RWPE1 (cell line): ENCODE measurements at regions not wholly inside any gene's neighbourhood (a gene's known extent, or its start where the extent isn't known, plus 50 kb on each side); places are given as distances from the start of the nearest gene placed in this dataset.

Source experiments
- CTCF ChIA-PET: fragments of 350-600 bp; sonication (Branson Sonifier 250); formaldehyde crosslinking; extraction: SDS; loops from one replicate; lab custom pipeline; 2021; lab: Yijun Ruan, JAX
- POLR2A ChIA-PET: fragments of 400-600 bp; formaldehyde crosslinking; extraction: SDS; loops from one replicate; lab custom pipeline; 2020; ENCODE audit warnings: antibody characterized with exemption; ENCODE audit not compliant: low non-redundant PET; lab: Yijun Ruan, JAX
- DNase-seq: peaks from one replicate; pipeline ENCODE4 v3.0.0; 2012; ENCODE audit warnings: low spot score
- H3K27ac ChIP-seq: fragments of 450-650 bp; 2 replicates; pipeline ENCODE4 v1.5.1; 2017
- TF ChIP-seq, protein P1 (sequence below): fragments of 450-650 bp; conservative IDR thresholded peaks from 2 replicates; pipeline ENCODE4 v1.5.1; 2017; ENCODE audit warnings: low read depth, mild to moderate bottlenecking

DNA sequence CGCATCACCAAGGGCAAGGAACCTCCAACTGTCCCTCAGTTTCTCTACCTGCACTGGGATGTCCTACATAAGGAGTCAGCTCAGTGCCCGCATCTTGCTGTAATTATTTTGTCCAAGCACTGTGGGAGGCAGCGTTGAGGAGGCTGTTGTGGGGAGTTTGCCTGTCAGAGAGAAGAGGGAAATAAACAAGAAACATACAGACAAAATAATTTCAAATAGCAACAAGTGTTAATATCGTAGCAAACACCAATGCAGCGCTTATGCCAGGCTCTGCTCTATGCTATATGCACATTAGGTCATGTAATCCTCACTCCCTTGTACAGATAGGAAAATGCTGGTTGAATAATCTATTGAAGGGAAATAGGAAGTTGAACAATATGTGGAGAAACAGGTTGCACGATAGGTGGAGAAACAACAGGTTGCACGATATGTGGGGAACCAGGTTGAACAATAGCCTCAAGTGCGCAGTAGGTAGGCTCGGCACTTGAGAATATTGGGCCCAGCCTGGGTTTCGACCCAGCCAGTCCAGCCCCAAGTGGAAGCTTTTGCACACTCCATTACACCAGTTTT is 91.2 kb upstream of the SIRPA start:
- no peak for DNase-seq
- TF ChIP-seq, protein P1, sequence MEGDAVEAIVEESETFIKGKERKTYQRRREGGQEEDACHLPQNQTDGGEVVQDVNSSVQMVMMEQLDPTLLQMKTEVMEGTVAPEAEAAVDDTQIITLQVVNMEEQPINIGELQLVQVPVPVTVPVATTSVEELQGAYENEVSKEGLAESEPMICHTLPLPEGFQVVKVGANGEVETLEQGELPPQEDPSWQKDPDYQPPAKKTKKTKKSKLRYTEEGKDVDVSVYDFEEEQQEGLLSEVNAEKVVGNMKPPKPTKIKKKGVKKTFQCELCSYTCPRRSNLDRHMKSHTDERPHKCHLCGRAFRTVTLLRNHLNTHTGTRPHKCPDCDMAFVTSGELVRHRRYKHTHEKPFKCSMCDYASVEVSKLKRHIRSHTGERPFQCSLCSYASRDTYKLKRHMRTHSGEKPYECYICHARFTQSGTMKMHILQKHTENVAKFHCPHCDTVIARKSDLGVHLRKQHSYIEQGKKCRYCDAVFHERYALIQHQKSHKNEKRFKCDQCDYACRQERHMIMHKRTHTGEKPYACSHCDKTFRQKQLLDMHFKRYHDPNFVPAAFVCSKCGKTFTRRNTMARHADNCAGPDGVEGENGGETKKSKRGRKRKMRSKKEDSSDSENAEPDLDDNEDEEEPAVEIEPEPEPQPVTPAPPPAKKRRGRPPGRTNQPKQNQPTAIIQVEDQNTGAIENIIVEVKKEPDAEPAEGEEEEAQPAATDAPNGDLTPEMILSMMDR = no peak
- H3K27ac ChIP-seq = peak overlapping the region; percentile 69
- ChIA-PET POLR2A (no interaction called here), CTCF (no interaction called here)

DNA sequence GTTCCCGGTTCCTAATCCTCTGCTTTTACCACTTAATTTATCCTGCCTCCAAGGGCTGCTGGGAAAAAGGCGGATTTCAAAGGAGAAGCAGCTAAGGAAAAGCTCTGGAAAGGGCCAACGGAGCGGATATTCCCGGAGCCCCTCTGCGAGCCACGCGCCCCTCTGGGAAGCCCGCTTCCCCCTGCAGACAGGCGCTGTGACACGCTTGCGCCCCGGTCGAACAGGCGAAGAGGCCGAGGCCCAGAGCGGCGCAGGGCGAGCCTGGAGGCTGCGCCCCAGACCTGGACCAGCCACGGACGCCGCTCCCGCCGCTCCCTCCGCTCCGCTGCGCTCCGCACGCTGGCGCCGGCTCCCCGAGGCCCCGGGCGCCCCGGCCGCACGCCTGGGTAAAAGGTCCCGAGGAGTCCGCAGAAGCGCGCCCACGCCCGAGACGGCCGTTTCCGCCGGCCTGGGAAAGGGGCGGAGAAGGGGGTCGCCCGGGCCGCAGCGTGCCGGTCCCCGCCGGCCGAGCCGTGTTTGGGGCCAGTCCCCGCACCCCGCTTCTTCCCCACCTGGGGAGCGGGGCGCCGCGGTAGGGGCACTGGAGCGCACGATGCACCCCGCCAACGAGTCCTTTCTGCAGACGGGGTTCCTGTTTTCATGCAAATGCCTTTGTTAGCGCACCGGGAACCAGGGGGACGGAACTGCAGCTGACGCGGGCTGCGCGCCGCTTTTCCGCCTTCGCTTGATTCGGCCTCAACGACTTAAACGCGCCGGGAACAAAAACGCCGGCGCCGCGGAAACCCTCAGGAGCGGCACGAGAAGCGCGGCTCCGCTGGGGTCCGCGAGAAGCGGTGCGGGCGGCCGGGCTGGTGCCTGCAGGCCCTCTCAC is 91.9 kb upstream of the SIRPA start:
- TF ChIP-seq, protein P1 = no peak
- H3K27ac ChIP-seq = peak overlapping the region; percentile 69
- no peak for DNase-seq
- ChIA-PET POLR2A (no interaction called here), CTCF (interaction anchor here (0.6 to 2.2 kb wide), 5 partner anchors 9 to 290 kb away, joined by 3 to 19 read pairs (median 4); no protein-coding TSS in a partner anchor)

DNA sequence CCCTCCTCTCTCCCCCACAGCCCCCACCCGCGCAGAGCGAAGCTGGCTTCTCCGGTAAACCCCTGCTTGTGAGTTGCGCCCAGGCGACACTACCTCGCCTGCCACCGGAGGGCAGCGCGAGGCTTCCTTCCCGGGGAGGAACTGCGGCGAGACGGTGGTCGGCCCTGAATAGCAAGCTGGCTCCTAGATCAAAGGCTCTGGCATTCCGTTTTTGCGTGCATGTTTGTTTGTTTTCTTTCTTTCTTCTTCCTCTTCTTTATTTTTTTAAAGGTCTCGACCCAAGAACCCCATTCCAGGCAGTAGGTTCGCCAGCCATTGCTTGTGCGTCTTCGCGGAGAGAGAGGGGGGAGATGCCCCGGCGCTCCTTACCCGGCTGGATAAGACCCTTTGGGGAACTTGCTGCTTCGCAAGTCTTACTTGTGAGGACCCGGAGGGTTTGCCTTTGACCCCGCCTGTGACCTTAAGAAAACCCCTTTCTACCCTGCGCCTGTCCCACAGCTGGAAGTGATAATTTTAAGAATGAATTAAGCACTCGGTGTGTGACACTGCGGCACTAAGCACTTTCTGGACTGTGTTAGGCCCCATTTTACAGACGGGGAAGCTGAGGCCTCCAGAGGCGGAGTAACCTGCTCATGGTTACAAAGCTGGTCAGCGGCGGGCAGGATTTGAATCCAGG is 92.7 kb upstream of the SIRPA start:
- POLR2A ChIA-PET = no interaction called here
- TF ChIP-seq, protein P1 = peak; percentile 97
- CTCF ChIA-PET = interaction anchor here (0.6 to 2.2 kb wide), 19 partner anchors 10 to 798 kb away, joined by 3 to 19 read pairs (median 4); no protein-coding TSS in a partner anchor
- peak; percentile 73 for DNase-seq
- H3K27ac ChIP-seq = peak overlapping the region; percentile 69

DNA sequence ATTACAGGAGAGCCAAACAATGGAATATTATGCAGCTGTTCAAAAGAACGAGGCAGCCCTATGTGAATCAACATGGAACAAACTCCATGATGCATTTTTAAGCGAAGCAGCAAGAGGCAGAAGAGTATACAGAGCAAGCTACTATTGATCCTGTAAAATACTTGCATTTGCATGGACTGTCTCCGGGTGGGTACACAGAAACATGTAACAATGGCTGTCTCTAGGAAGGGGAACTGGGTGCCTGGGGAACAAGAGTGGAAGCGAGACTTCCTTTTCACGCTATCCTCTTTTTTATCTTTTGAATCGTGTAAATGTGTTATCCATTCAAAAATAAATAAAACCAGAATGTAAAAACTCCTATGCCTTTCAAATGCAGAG is 93.3 kb upstream of the SIRPA start:
- no peak overlapping the region for H3K27ac ChIP-seq
- POLR2A ChIA-PET = no interaction called here
- DNase-seq = no peak
- CTCF ChIA-PET = interaction anchor here (0.6 to 2.2 kb wide), 18 partner anchors 11 to 798 kb away, joined by 3 to 19 read pairs (median 4); no protein-coding TSS in a partner anchor
- TF ChIP-seq, protein P1 = no peak

DNA sequence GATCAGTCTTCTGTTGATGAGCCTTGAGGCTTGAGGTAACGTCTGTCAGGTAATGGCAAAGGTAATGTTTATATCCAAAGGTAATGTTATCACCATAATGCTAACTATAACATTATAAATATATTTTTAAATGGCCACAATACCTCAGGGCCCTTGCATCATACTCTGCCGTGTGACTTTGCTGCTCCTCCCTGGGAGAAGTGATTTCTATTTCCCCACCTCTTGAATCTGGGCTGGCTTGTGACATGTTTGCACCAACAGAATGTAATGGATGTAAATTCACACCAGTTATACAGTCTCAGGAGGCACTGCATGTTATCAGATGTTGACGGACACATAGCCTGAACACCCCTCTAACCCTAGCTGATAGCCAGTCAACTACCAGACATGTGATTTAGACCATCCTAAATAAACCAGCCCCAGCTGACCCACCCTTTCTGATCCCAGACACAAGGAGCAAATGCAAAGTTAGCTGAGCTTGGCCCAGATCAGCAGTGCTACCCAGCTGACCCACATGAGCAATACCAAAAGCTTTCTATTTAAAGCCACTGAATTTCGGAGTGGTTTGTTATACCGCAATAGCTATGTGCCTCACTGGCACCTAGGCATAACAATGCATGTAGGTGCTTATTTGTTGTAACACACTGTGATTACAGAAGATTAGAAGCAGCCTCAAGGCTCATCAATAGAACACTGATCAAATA is 93.8 kb upstream of the SIRPA start:
- POLR2A ChIA-PET = no interaction called here
- CTCF ChIA-PET = interaction anchor here (0.6 to 2.2 kb wide), 13 partner anchors 11 to 371 kb away, joined by 3 to 19 read pairs (median 6); no protein-coding TSS in a partner anchor
- H3K27ac ChIP-seq = no peak overlapping the region
- TF ChIP-seq, protein P1 = no peak
- DNase-seq = no peak
